DOHH2 (cell line): ENCODE measurements at regions not wholly inside any gene's neighbourhood (a gene's known extent, or its start where the extent isn't known, plus 50 kb on each side); places are given as distances from the start of the nearest gene placed in this dataset.

Experiments used
- EZH2phosphoT487 ChIP-seq: fragments of 200-600 bp; sonication (generic); IDR thresholded peaks from 2 replicates; pipeline ENCODE4 v1.6.1; 2017; ENCODE audit warnings: borderline replicate concordance, mild to moderate bottlenecking, antibody characterized with exemption, low read length, moderate library complexity, mixed read lengths
- TF ChIP-seq, protein P1 (sequence below): fragments of 200-600 bp; sonication (generic); IDR thresholded peaks from one replicate; pipeline ENCODE4 v1.5.1; 2014; ENCODE audit warnings: antibody characterized with exemption, mild to moderate bottlenecking, low read depth, low read length; ENCODE audit not compliant: poor library complexity, severe bottlenecking

DNA sequence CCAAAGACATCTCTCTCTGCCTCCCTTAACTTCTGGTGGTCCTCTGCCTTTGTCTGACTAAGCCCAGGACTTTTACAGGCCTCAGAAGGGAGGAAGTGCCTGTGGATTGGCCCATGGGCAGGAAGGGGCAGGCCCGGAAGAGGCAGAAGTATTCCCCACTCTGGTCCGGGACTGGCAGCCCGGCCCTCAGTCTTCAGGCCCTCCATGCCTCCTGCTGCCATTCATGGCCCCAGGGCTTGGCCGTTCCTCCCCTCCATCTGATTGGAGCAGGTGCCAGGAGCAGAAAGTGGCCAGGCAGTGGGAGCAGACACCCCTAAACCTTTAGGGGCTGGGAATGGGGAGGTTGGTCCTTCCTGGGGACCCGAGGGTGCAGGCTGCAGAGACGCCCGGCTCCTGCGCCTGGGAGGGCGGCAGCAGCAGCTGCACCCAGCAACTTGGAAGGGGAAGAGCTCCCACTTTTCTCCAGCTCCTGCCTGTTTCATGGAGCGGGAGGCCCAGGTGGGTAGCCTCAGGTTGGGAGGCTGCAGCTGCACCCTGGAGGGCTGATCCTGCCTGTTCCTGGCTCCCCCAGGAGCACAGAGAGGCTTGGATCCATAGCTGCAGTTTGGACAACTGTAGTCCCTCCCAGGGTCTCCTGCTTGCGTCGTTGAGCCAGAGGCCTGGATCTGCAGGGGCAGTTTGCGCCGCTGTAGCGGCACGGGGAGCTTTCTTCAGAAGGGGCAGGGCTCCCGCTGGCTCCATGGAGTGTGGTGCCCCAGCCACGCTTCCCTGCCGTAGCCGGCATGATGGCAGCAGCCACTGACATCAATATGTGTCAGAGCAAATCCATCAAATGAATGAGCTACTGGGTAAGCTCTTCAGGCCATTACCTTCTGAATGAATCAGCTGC lies 661.5 kb upstream of the NUDT12 start:
- TF ChIP-seq, protein P1, sequence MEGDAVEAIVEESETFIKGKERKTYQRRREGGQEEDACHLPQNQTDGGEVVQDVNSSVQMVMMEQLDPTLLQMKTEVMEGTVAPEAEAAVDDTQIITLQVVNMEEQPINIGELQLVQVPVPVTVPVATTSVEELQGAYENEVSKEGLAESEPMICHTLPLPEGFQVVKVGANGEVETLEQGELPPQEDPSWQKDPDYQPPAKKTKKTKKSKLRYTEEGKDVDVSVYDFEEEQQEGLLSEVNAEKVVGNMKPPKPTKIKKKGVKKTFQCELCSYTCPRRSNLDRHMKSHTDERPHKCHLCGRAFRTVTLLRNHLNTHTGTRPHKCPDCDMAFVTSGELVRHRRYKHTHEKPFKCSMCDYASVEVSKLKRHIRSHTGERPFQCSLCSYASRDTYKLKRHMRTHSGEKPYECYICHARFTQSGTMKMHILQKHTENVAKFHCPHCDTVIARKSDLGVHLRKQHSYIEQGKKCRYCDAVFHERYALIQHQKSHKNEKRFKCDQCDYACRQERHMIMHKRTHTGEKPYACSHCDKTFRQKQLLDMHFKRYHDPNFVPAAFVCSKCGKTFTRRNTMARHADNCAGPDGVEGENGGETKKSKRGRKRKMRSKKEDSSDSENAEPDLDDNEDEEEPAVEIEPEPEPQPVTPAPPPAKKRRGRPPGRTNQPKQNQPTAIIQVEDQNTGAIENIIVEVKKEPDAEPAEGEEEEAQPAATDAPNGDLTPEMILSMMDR: no peak
- TF ChIP-seq EZH2phosphoT487: no peak
